Vagina (tissue), 2 donors: ENCODE measurements at regions not wholly inside any gene's neighbourhood (a gene's known extent, or its start where the extent isn't known, plus 50 kb on each side); places are given as distances from the start of the nearest gene placed in this dataset.

Experiments used
- DNase-seq, 2 donors: peaks; one replicate each; pipeline ENCODE4 v3.0.0-alpha.2; 2017; ENCODE audit errors: extremely low spot score in 2 of 2
- H3K27ac ChIP-seq: fragments of 200-600 bp; sonication (generic); one replicate; pipeline ENCODE4 v1.5.1; 2019
- H3K27me3 ChIP-seq: fragments of 200-600 bp; sonication (generic); one replicate; pipeline ENCODE4 v1.5.1; 2019
- H3K36me3 ChIP-seq, 2 donors: fragments of 200-600 bp; sonication (generic); one replicate each; pipeline ENCODE4 v1.5.1; 2017 to 2019
- H3K4me1 ChIP-seq: fragments of 200-600 bp; sonication (generic); one replicate; pipeline ENCODE4 v1.5.1; 2019
- H3K4me3 ChIP-seq, 2 donors: fragments of 200-600 bp; sonication (generic); 1 replicate in 1 of 2; 2 replicates in 1 of 2; pipeline ENCODE4 v1.5.1; 2016 to 2019
- H3K9me3 ChIP-seq: fragments of 200-600 bp; sonication (generic); one replicate; pipeline ENCODE4 v1.5.1; 2019
- CTCF ChIP-seq, 3 experiments: fragments of 450-650 bp in 2 of 3; fragments of 200-600 bp in 1 of 3; sonication (generic) in 1 of 3; IDR thresholded peaks; one replicate each; pipeline ENCODE4 v1.5.1; 2017 to 2019; ENCODE audit warnings: antibody characterized with exemption in 3 of 3, mild to moderate bottlenecking in 2 of 3, moderate library complexity in 2 of 3
- POLR2A ChIP-seq, 2 donors: fragments of 450-650 bp; IDR thresholded peaks; one replicate each; pipeline ENCODE4 v1.6.1; 2017; ENCODE audit warnings: antibody characterized with exemption in 2 of 2, mild to moderate bottlenecking in 2 of 2, moderate library complexity in 2 of 2
- POLR2AphosphoS5 ChIP-seq, 2 donors: sonication (generic); formaldehyde crosslinking; IDR thresholded peaks; one replicate each; pipeline ENCODE4 v1.9.0; 2017; ENCODE audit warnings: antibody characterized with exemption in 2 of 2, mild to moderate bottlenecking in 2 of 2, low read depth in 1 of 2; ENCODE audit not compliant: insufficient read depth in 1 of 2
- intact Hi-C: fragments of 100-400 bp; cut with DNase I; formaldehyde crosslinking; loops from one replicate; pipeline ENCODE4 v1.15.1; 2023

- Histone ChIP-seq H3K9me3 (no peaks in the 10 kb centered on the region), H3K4me3 (no peak overlapping the region), H3K27ac (no peak overlapping the region), H3K36me3 (no peaks in the 10 kb centered on the region), H3K27me3 (no peaks in the 10 kb centered on the region), H3K4me1 (no peaks in the 10 kb centered on the region)
- intact Hi-C loops: no loop called here
- TF ChIP-seq POLR2A (IDR thresholded peaks at IDR 0.05) (no peak), CTCF (IDR thresholded peaks at IDR 0.05) (no peak), POLR2AphosphoS5 (IDR thresholded peaks at IDR 0.05; ENCODE audit: insufficient read depth in 1 of 2, low read depth in 1 of 2) (no peak)
- no peak for DNase-seq
Measured at GRCh38 chr5:163189023-163189553, 248.3 kb upstream of the CCNG1 start.

- DNase-seq: no peak
- no peak for TF ChIP-seq CTCF (IDR thresholded peaks at IDR 0.05)
- TF ChIP-seq POLR2A (IDR thresholded peaks at IDR 0.05): no peak
- TF ChIP-seq POLR2AphosphoS5 (IDR thresholded peaks at IDR 0.05; ENCODE audit: insufficient read depth in 1 of 2, low read depth in 1 of 2): no peak
- no peak overlapping the region for H3K27ac ChIP-seq
- no peaks in the 10 kb centered on the region for H3K36me3 ChIP-seq
- H3K4me1 ChIP-seq: no peaks in the 10 kb centered on the region
- H3K27me3 ChIP-seq: no peaks in the 10 kb centered on the region
- no peak overlapping the region for H3K4me3 ChIP-seq
- H3K9me3 ChIP-seq: no peaks in the 10 kb centered on the region
- intact Hi-C loops: no loop called here
Measured at GRCh38 chr5:163190283-163190682, 247.1 kb upstream of the CCNG1 start.

GRCh38 chr5:163190784-163191183, 246.6 kb upstream of the CCNG1 start:
- TF ChIP-seq POLR2A (IDR thresholded peaks at IDR 0.05) (no peak), CTCF (IDR thresholded peaks at IDR 0.05) (no peak), POLR2AphosphoS5 (IDR thresholded peaks at IDR 0.05; ENCODE audit: insufficient read depth in 1 of 2, low read depth in 1 of 2) (no peak)
- intact Hi-C loops: no loop called here
- DNase-seq: no peak

GRCh38 chr5:163193886-163194285, 243.5 kb upstream of the CCNG1 start:
- Histone ChIP-seq H3K4me3 (no peak overlapping the region), H3K36me3 (no peaks in the 10 kb centered on the region), H3K27me3 (no peaks in the 10 kb centered on the region), H3K4me1 (no peaks in the 10 kb centered on the region), H3K27ac (no peak overlapping the region), H3K9me3 (no peaks in the 10 kb centered on the region)
- no peak for TF ChIP-seq CTCF (IDR thresholded peaks at IDR 0.05)
- TF ChIP-seq POLR2A (IDR thresholded peaks at IDR 0.05): no peak
- no peak for TF ChIP-seq POLR2AphosphoS5 (IDR thresholded peaks at IDR 0.05; ENCODE audit: insufficient read depth in 1 of 2, low read depth in 1 of 2)
- no peak for DNase-seq
- intact Hi-C loops: no loop called here

More at GRCh38 chr5:163190784-163191183, 246.6 kb upstream of the CCNG1 start:
- H3K27ac ChIP-seq: no peak overlapping the region
- H3K4me1 ChIP-seq: no peaks in the 10 kb centered on the region
- no peaks in the 10 kb centered on the region for H3K9me3 ChIP-seq
- H3K4me3 ChIP-seq: no peak overlapping the region
- H3K27me3 ChIP-seq: no peaks in the 10 kb centered on the region
- H3K36me3 ChIP-seq: no peaks in the 10 kb centered on the region

GRCh38 chr5:163205645-163206044, 231.8 kb upstream of the CCNG1 start:
- Histone ChIP-seq H3K36me3 (no peaks in the 10 kb centered on the region), H3K9me3 (no peaks in the 10 kb centered on the region), H3K4me1 (no peaks in the 10 kb centered on the region), H3K4me3 (no peak overlapping the region), H3K27ac (no peak overlapping the region), H3K27me3 (no peaks in the 10 kb centered on the region)
- DNase-seq: no peak
- intact Hi-C loops: no loop called here
- no peak for TF ChIP-seq CTCF (IDR thresholded peaks at IDR 0.05)
- no peak for TF ChIP-seq POLR2AphosphoS5 (IDR thresholded peaks at IDR 0.05; ENCODE audit: insufficient read depth in 1 of 2, low read depth in 1 of 2)
- no peak for TF ChIP-seq POLR2A (IDR thresholded peaks at IDR 0.05)
